ENCODE measurements at regions not wholly inside any gene's neighbourhood (a gene's known extent, or its start where the extent isn't known, plus 50 kb on each side); places are given as distances from the start of the nearest gene placed in this dataset.

GRCh38 chr7:19537942-19538401 lies 170.9 kb downstream of the POLR1F start:
- ATAC-seq (no peak), DNase-seq (ENCODE audit: low spot score) (no peak)
- H3K27me3 Mint-ChIP-seq (ENCODE audit: low read depth), result no peaks in the 10 kb centered on the region
- H3K9me3 Mint-ChIP-seq, result peaks cover 9% of the 10 kb centered on the region
- ChIA-PET CTCF (no interaction called here), POLR2A (no interaction called here)
- H3K4me1 Mint-ChIP-seq, result peaks cover 9% of the 10 kb centered on the region
- no peak overlapping the region for H3K27ac Mint-ChIP-seq
- no peak for TF ChIP-seq MXD4 (CRISPR knock-in tag; IDR thresholded peaks at IDR 0.05; ENCODE audit: borderline replicate concordance)
- TF ChIP-seq, protein P1, sequence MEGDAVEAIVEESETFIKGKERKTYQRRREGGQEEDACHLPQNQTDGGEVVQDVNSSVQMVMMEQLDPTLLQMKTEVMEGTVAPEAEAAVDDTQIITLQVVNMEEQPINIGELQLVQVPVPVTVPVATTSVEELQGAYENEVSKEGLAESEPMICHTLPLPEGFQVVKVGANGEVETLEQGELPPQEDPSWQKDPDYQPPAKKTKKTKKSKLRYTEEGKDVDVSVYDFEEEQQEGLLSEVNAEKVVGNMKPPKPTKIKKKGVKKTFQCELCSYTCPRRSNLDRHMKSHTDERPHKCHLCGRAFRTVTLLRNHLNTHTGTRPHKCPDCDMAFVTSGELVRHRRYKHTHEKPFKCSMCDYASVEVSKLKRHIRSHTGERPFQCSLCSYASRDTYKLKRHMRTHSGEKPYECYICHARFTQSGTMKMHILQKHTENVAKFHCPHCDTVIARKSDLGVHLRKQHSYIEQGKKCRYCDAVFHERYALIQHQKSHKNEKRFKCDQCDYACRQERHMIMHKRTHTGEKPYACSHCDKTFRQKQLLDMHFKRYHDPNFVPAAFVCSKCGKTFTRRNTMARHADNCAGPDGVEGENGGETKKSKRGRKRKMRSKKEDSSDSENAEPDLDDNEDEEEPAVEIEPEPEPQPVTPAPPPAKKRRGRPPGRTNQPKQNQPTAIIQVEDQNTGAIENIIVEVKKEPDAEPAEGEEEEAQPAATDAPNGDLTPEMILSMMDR (IDR thresholded peaks at IDR 0.05), result no peak
- no peak for TF ChIP-seq IRF1 (CRISPR knock-in tag; IDR thresholded peaks at IDR 0.05)
- TF ChIP-seq NFATC4 (CRISPR knock-in tag; IDR thresholded peaks at IDR 0.05), result no peak
- TF ChIP-seq ZNF138 (CRISPR knock-in tag; conservative IDR thresholded peaks at IDR 0.05), result no peak
- TF ChIP-seq SP1 (CRISPR knock-in tag; conservative IDR thresholded peaks at IDR 0.05), result no peak
- TF ChIP-seq TCF7 (CRISPR knock-in tag; IDR thresholded peaks at IDR 0.05; ENCODE audit: low read depth), result no peak
- H3K4me3 Mint-ChIP-seq, result no peak overlapping the region
- no peaks in the 10 kb centered on the region for H3K36me3 Mint-ChIP-seq

GRCh38 chr7:19533266-19533665 lies 175.6 kb downstream of the POLR1F start:
- H3K27ac Mint-ChIP-seq, result no peak overlapping the region
- no peaks in the 10 kb centered on the region for H3K36me3 Mint-ChIP-seq
- peaks cover 7% of the 10 kb centered on the region for H3K4me1 Mint-ChIP-seq
- TF ChIP-seq CBFB (CRISPR knock-in tag; IDR thresholded peaks at IDR 0.05; ENCODE audit: low read depth), result no peak
- TF ChIP-seq ATF1 (CRISPR knock-in tag; IDR thresholded peaks at IDR 0.05), result no peak
- TF ChIP-seq, protein P2, sequence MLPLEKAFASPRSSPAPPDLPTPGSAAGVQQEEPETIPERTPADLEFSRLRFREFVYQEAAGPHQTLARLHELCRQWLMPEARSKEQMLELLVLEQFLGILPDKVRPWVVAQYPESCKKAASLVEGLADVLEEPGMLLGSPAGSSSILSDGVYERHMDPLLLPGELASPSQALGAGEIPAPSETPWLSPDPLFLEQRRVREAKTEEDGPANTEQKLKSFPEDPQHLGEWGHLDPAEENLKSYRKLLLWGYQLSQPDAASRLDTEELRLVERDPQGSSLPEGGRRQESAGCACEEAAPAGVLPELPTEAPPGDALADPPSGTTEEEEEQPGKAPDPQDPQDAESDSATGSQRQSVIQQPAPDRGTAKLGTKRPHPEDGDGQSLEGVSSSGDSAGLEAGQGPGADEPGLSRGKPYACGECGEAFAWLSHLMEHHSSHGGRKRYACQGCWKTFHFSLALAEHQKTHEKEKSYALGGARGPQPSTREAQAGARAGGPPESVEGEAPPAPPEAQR (CRISPR knock-in tag; IDR thresholded peaks at IDR 0.05), result no peak
- no peak for TF ChIP-seq ZBTB21 (CRISPR knock-in tag; IDR thresholded peaks at IDR 0.05; ENCODE audit: borderline replicate concordance)
- no peak for TF ChIP-seq PREB (CRISPR knock-in tag; IDR thresholded peaks at IDR 0.05; ENCODE audit: borderline replicate concordance)
- no peak for TF ChIP-seq IRF2 (CRISPR knock-in tag; IDR thresholded peaks at IDR 0.05; ENCODE audit: borderline replicate concordance, low read depth)
- peaks cover 10% of the 10 kb centered on the region for H3K9me3 Mint-ChIP-seq
- no peak overlapping the region for H3K4me3 Mint-ChIP-seq
- ChIA-PET POLR2A (no interaction called here), CTCF (no interaction called here)
- no peak for DNase-seq (ENCODE audit: low spot score)
- no peaks in the 10 kb centered on the region for H3K27me3 Mint-ChIP-seq (ENCODE audit: low read depth)
- ATAC-seq, result no peak

GRCh38 chr7:19530852-19531251 lies 178.0 kb downstream of the POLR1F start:
- ChIA-PET CTCF (interaction anchor here (1.9 kb wide), 1 partner anchor 39 kb away, joined by 8 read pairs; no protein-coding TSS in a partner anchor), POLR2A (no interaction called here)
- H3K9me3 Mint-ChIP-seq, result peaks cover 10% of the 10 kb centered on the region
- no peak overlapping the region for H3K27ac Mint-ChIP-seq
- H3K4me3 Mint-ChIP-seq, result no peak overlapping the region
- no peaks in the 10 kb centered on the region for H3K4me1 Mint-ChIP-seq
- ATAC-seq (no peak), DNase-seq (ENCODE audit: low spot score) (no peak)
- H3K36me3 Mint-ChIP-seq, result no peaks in the 10 kb centered on the region
- H3K27me3 Mint-ChIP-seq (ENCODE audit: low read depth), result no peaks in the 10 kb centered on the region
- TF ChIP-seq CREB1 (CRISPR knock-in tag; IDR thresholded peaks at IDR 0.05) (no peak), TEAD4 (CRISPR knock-in tag; IDR thresholded peaks at IDR 0.05) (no peak), ZNF671 (CRISPR knock-in tag; IDR thresholded peaks at IDR 0.05) (no peak), FOXK1 (CRISPR knock-in tag; IDR thresholded peaks at IDR 0.05) (no peak), NR3C1 (CRISPR knock-in tag; conservative IDR thresholded peaks at IDR 0.05; ENCODE audit: low read depth) (no peak), IRF1 (CRISPR knock-in tag; IDR thresholded peaks at IDR 0.05) (no peak), MLX (CRISPR knock-in tag; IDR thresholded peaks at IDR 0.05) (no peak), ZNF263 (CRISPR knock-in tag; IDR thresholded peaks at IDR 0.05; ENCODE audit: low read depth) (no peak)
- TF ChIP-seq, protein P3, sequence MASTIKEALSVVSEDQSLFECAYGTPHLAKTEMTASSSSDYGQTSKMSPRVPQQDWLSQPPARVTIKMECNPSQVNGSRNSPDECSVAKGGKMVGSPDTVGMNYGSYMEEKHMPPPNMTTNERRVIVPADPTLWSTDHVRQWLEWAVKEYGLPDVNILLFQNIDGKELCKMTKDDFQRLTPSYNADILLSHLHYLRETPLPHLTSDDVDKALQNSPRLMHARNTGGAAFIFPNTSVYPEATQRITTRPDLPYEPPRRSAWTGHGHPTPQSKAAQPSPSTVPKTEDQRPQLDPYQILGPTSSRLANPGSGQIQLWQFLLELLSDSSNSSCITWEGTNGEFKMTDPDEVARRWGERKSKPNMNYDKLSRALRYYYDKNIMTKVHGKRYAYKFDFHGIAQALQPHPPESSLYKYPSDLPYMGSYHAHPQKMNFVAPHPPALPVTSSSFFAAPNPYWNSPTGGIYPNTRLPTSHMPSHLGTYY (CRISPR knock-in tag; IDR thresholded peaks at IDR 0.05), result no peak
- TF ChIP-seq, protein P4, sequence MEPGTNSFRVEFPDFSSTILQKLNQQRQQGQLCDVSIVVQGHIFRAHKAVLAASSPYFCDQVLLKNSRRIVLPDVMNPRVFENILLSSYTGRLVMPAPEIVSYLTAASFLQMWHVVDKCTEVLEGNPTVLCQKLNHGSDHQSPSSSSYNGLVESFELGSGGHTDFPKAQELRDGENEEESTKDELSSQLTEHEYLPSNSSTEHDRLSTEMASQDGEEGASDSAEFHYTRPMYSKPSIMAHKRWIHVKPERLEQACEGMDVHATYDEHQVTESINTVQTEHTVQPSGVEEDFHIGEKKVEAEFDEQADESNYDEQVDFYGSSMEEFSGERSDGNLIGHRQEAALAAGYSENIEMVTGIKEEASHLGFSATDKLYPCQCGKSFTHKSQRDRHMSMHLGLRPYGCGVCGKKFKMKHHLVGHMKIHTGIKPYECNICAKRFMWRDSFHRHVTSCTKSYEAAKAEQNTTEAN (CRISPR knock-in tag; IDR thresholded peaks at IDR 0.05), result no peak
- TF ChIP-seq, protein P5, sequence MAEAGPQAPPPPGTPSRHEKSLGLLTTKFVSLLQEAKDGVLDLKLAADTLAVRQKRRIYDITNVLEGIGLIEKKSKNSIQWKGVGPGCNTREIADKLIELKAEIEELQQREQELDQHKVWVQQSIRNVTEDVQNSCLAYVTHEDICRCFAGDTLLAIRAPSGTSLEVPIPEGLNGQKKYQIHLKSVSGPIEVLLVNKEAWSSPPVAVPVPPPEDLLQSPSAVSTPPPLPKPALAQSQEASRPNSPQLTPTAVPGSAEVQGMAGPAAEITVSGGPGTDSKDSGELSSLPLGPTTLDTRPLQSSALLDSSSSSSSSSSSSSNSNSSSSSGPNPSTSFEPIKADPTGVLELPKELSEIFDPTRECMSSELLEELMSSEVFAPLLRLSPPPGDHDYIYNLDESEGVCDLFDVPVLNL (CRISPR knock-in tag; IDR thresholded peaks at IDR 0.05; ENCODE audit: borderline replicate concordance, low read depth), result no peak
